Transverse colon (tissue), 4 donors: ENCODE measurements at regions not wholly inside any gene's neighbourhood (a gene's known extent, or its start where the extent isn't known, plus 50 kb on each side); places are given as distances from the start of the nearest gene placed in this dataset.

Source experiments
- DNase-seq: peaks from one replicate; pipeline ENCODE4 v3.0.0-alpha.2; 2019
- H3K27ac ChIP-seq, 4 donors: fragments of 200-600 bp; sonication (generic); 2 replicates each; pipeline ENCODE4 v1.5.1; 2016 to 2018; ENCODE audit warnings: inconsistent platforms in 4 of 4
- H3K27me3 ChIP-seq: fragments of 200-600 bp; sonication (generic); 2 replicates; pipeline ENCODE4 v1.5.1; 2017; ENCODE audit warnings: inconsistent platforms
- H3K36me3 ChIP-seq, 4 donors: fragments of 200-600 bp; sonication (generic); 2 replicates each; pipeline ENCODE4 v1.5.1; 2017 to 2019; ENCODE audit warnings: inconsistent platforms in 4 of 4
- H3K4me1 ChIP-seq, 4 donors: fragments of 200-600 bp; sonication (generic); 2 replicates each; pipeline ENCODE4 v1.5.1; 2017 to 2020; ENCODE audit warnings: inconsistent platforms in 4 of 4
- H3K4me3 ChIP-seq, 4 donors: fragments of 200-600 bp; sonication (generic); 1 replicate in 1 of 4; 2 replicates in 3 of 4; pipeline versions ENCODE4 v1.5.1 to v1.6.1; 2017 to 2019; ENCODE audit warnings: inconsistent platforms in 4 of 4
- H3K9me3 ChIP-seq, 2 donors: fragments of 200-600 bp; sonication (generic); 2 replicates each; pipeline ENCODE4 v1.5.1; 2017 to 2019; ENCODE audit warnings: inconsistent platforms in 2 of 2
- CTCF ChIP-seq, 5 experiments: fragments of 200-600 bp in 3 of 5; fragments of 450-650 bp in 2 of 5; sonication (generic) in 3 of 5; IDR thresholded peaks; 1 replicate in 2 of 5; 2 replicates in 3 of 5; pipeline ENCODE4 v1.5.1; 2016 to 2017; ENCODE audit warnings: antibody characterized with exemption in 5 of 5, inconsistent platforms in 3 of 5, mild to moderate bottlenecking in 2 of 5, moderate library complexity in 1 of 5
- EP300 ChIP-seq: sonication (generic); formaldehyde crosslinking; IDR thresholded peaks from one replicate; pipeline ENCODE4 v1.6.1; 2017; ENCODE audit warnings: antibody characterized with exemption, low read depth
- POLR2A ChIP-seq: fragments of 450-650 bp; IDR thresholded peaks from one replicate; pipeline ENCODE4 v1.6.1; 2016; ENCODE audit warnings: antibody characterized with exemption, mild to moderate bottlenecking, moderate library complexity
- POLR2AphosphoS5 ChIP-seq, 3 donors: sonication (generic); formaldehyde crosslinking; IDR thresholded peaks; one replicate each; pipeline ENCODE4 v1.6.1; 2016; ENCODE audit warnings: antibody characterized with exemption in 3 of 3
- WGBS, 2 donors: methylation state at CpG; one replicate each; pipeline ENCODE4 v1.1.5; 2018; ENCODE audit warnings: low coverage in 1 of 2; 5-methylcytosine and 5-hydroxymethylcytosine counted together
- in situ Hi-C, 4 donors: fragments of 200-750 bp; cut with MboI; loops; one replicate each; pipeline versions ENCODE4 v1.15.0 to v1.15.1; 2017; ENCODE audit warnings: low sequenced_read_pairs in 3 of 4, low pct_ligation_motif_present in 1 of 4, low pct_unique_long_range_greater_than_20kb in 1 of 4
- intact Hi-C: fragments of 100-400 bp; cut with DNase I; formaldehyde crosslinking; loops from one replicate; pipeline ENCODE4 v1.15.1; 2023; ENCODE audit warnings: low total_unique reads

- intact Hi-C loops: no loop called here
These were observed 308.9 kb downstream of the ZEB2 start for GRCh38 chr2:144211065-144211464.

GRCh38 chr2:144210076-144210475 lies 309.8 kb downstream of the ZEB2 start:
- 93 to 94% methylated on average over 2 of the region's 2 CpGs for WGBS, 2 donors
- Histone ChIP-seq H3K4me1 (no peaks in the 10 kb centered on the region), H3K4me3 (no peak overlapping the region), H3K27me3 (no peaks in the 10 kb centered on the region), H3K9me3 (no peaks in the 10 kb centered on the region), H3K27ac (no peak overlapping the region), H3K36me3 (no peaks in the 10 kb centered on the region)
- in situ Hi-C loops (no loop called here), intact Hi-C loops (no loop called here)
- no peak for DNase-seq
- TF ChIP-seq POLR2AphosphoS5 (IDR thresholded peaks at IDR 0.05): no peak
- TF ChIP-seq EP300: no peak
- no peak for TF ChIP-seq CTCF (IDR thresholded peaks at IDR 0.05)
- TF ChIP-seq POLR2A: no peak

More at GRCh38 chr2:144211065-144211464, 308.9 kb downstream of the ZEB2 start:
- no peak for DNase-seq
- WGBS, 2 donors: 89 to 91% methylated on average over 4 of the region's 4 CpGs
- H3K36me3 ChIP-seq: no peaks in the 10 kb centered on the region
- no peaks in the 10 kb centered on the region for H3K9me3 ChIP-seq
- no peaks in the 10 kb centered on the region for H3K27me3 ChIP-seq
- no peak for TF ChIP-seq POLR2AphosphoS5 (IDR thresholded peaks at IDR 0.05)
- in situ Hi-C loops: no loop called here
- no peak overlapping the region for H3K4me3 ChIP-seq
- H3K4me1 ChIP-seq: no peaks in the 10 kb centered on the region
- no peak overlapping the region for H3K27ac ChIP-seq

DNA sequence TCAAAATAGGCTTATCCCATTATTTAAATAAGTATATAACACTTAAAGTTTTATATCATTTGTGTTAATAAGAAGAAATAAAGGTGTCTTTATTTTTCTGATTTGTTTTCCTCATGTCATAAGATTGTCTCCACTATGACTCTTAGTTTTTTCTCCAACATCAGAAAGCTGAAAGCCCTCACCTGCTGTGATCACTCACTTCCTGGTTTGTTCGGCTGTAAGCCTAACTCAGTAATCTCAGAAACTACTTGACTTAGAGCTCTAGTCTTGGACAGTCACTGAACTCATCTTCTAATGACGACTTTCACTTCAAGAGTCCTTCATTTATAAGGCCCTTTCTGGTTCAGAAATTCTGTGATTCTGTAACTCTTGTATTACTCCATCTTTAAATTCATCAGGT lies 311.0 kb downstream of the ZEB2 start:
- in situ Hi-C loops: no loop called here
- TF ChIP-seq CTCF (IDR thresholded peaks at IDR 0.05): no peak
- TF ChIP-seq EP300: no peak
- no peak for TF ChIP-seq POLR2A
- no peak for TF ChIP-seq POLR2AphosphoS5 (IDR thresholded peaks at IDR 0.05)
- Histone ChIP-seq H3K9me3 (no peaks in the 10 kb centered on the region), H3K4me3 (no peak overlapping the region), H3K36me3 (no peaks in the 10 kb centered on the region), H3K4me1 (no peaks in the 10 kb centered on the region), H3K27me3 (no peaks in the 10 kb centered on the region), H3K27ac (no peak overlapping the region)
- DNase-seq: no peak
- WGBS, 2 donors: 80 to 89% methylated on average over 2 of the region's 2 CpGs
- intact Hi-C loops: no loop called here

GRCh38 chr2:144206019-144206418 lies 313.9 kb downstream of the ZEB2 start:
- intact Hi-C loops (no loop called here), in situ Hi-C loops (no loop called here)
- no peaks in the 10 kb centered on the region for H3K9me3 ChIP-seq
- 96 to 100% methylated on average over 2 of the region's 2 CpGs for WGBS, 2 donors
- H3K27me3 ChIP-seq: no peaks in the 10 kb centered on the region
- H3K4me3 ChIP-seq: no peak overlapping the region
- H3K4me1 ChIP-seq: no peaks in the 10 kb centered on the region
- no peak overlapping the region for H3K27ac ChIP-seq
- TF ChIP-seq CTCF (IDR thresholded peaks at IDR 0.05) (no peak), POLR2AphosphoS5 (IDR thresholded peaks at IDR 0.05) (no peak), POLR2A (no peak), EP300 (no peak)
- DNase-seq: no peak
- no peaks in the 10 kb centered on the region for H3K36me3 ChIP-seq

DNA sequence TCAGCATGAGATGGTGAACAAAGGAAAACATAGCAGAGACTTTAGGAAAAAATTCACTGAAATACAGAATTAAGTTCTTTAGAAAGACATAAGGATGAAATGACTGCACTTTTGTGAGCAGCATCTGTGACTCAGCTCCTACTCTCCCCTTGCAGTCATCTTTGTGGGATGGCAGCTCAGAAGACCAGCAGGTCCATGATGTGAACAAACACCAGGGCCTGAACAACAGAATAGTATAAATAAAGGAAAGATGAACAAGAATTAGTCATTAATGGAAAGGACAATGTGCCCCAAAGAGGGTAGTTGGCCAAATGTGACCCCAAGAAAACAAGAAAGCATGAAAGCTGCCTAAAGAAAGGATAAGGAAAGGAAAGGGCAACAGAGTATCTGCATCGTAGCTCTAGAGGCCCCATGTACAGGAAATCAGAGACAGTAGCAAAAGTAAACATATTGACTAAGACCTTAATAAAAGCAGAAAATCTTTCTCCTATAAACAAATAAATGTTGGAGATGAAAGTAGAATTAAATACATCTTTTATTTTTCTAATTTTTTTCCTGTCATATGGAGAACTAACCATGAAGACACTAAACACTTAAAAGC lies 318.0 kb downstream of the ZEB2 start:
- in situ Hi-C loops: no loop called here

More for the DNA sequence above, 318.0 kb downstream of the ZEB2 start:
- Histone ChIP-seq H3K9me3 (no peaks in the 10 kb centered on the region), H3K27ac (no peak overlapping the region), H3K4me1 (no peaks in the 10 kb centered on the region), H3K27me3 (no peaks in the 10 kb centered on the region), H3K4me3 (no peak overlapping the region), H3K36me3 (no peaks in the 10 kb centered on the region)
- DNase-seq: no peak
- 83 to 100% methylated on average over 1 of the region's 1 CpG for WGBS, 2 donors
- TF ChIP-seq POLR2A: no peak
- no peak for TF ChIP-seq POLR2AphosphoS5 (IDR thresholded peaks at IDR 0.05)
- no peak for TF ChIP-seq EP300
- no peak for TF ChIP-seq CTCF (IDR thresholded peaks at IDR 0.05)
- intact Hi-C loops: no loop called here
